ENCODE measurements at regions not wholly inside any gene's neighbourhood (a gene's known extent, or its start where the extent isn't known, plus 50 kb on each side); places are given as distances from the start of the nearest gene placed in this dataset.

- no peak for DNase-seq
These were observed 1378.0 kb downstream of the BRD1 start for GRCh38 chr22:48449466-48450187.

DNA sequence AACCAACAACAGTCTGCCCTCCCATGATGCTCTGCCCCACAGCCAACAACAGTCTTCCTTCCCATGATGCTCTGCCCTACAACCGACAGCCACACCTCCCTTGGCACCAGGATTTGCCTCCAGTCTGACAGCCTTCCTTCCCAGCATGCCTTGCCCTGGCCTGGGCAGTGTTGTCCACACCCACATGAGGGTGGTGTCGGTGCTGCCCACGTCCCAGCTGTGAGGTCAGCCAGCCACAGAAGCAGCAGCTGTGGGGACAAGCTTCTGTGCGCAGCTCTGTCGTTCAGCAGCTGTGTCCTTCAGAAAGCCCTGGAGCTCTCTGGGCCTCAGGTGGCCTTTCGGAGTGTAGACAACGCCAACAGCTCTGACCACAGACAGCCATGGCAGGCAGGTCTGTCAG lies 1378.9 kb downstream of the BRD1 start:
- DNase-seq: no peak

- no peak for DNase-seq
These were observed 1382.4 kb downstream of the BRD1 start for GRCh38 chr22:48445113-48445827.

DNA sequence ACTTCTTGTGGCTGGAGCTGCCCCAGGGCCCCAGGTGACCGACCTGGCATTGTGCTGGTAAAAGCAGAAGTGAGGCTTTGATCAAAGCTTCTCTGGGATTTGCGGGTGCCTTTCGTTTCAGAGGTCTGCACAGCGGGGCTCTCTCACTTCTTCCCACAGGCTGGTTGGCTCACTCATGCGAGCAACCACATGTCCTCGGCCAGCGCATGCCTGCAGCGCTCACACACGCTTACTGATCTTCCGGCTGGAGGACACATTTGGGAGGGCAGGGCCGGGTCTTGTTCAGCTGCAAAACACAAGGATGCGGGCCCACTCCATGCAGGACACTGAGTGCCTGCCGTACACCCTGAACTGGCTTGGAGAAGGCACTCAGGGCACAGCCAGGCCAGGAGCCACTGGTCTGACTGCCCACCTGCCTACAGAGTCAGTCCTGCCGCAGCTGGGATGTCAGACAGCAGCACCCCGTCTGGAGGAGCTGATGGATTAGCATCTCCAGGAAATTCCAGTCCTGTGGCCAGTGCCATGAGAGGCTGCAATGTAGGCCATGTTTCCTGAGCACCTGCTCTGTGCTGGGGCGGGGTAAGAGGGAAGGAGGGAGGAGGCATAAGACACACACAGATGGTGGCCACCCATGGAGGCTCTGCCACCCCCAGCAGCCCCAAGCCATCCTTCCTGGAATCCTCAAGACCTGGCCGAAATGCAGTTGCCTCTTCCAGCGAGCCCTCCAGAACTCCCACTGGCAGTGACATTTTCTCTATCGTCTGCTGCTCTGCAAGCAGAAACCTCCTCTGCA lies 1383.2 kb downstream of the BRD1 start:
- DNase-seq: no peak

- DNase-seq: no peak
These were observed 1384.0 kb downstream of the BRD1 start for GRCh38 chr22:48443680-48444079.

GRCh38 chr22:48442663-48443062 lies 1385.0 kb downstream of the BRD1 start:
- DNase-seq: no peak

DNA sequence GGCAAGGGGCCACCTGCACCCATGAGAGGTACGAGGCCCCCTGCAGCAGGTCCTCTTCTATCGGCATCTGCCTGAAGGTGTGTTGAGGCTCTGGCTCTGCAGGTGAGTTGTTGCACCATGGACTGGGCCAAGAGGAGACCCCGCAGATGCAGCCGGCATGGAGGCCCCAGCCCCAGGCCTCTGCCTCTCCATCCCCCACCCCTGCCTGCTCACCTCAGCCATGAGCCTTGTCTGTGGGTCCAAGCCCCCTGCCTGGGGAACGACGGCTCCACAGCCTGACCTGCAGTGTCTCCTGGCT lies 1386.2 kb downstream of the BRD1 start:
- DNase-seq: no peak

- no peak for DNase-seq
These were observed 1386.8 kb downstream of the BRD1 start for GRCh38 chr22:48440673-48441552.

DNA sequence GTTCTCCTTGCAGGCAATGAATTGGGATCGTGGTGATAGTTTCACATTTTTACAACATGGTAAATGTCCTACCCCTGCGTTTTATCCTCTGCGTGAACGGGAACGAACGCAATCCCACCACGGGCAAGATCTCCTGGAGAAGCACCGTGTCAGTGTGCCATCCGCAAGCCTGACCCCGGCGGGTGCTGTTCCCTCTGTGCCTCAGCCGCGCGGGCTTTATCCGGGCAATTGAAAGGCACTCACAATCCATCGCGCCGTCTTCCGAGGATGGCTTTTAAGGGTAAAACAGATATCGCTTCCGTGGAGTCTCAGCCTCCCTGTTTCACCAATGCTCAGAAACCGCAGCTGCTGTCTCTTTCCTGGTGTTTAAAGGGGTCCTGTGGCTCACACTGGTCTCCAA lies 1387.5 kb downstream of the BRD1 start:
- DNase-seq: no peak

DNA sequence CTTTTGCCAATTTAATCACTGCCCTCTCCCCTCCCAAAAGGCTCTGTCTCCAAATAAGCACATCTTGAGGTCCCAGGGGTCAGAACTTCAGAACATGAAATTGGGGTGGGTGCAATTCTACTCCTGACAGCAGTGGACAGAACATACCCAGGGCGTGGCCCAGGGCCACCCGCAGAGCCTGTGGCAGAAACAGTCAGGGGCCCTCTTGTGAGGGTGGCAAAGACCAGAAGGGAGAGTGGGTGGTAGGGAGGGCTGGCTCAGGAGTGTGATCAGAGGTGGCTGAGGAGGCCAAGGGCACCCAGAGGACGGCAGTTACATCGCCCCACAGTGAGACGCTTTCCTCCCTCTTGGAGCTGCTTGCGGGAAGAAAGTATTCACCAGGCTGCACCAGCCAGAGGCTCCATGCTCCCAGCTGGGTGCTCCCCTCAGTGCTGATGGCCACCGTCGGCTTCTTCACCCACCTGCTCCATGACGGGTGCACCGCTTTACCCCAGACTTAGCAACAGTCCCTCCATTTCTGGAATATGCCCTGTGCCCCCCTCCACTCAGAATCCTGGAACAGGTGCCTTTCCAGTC lies 1388.0 kb downstream of the BRD1 start:
- DNase-seq: no peak

GRCh38 chr22:48438800-48439559 lies 1388.7 kb downstream of the BRD1 start:
- no peak for DNase-seq

DNA sequence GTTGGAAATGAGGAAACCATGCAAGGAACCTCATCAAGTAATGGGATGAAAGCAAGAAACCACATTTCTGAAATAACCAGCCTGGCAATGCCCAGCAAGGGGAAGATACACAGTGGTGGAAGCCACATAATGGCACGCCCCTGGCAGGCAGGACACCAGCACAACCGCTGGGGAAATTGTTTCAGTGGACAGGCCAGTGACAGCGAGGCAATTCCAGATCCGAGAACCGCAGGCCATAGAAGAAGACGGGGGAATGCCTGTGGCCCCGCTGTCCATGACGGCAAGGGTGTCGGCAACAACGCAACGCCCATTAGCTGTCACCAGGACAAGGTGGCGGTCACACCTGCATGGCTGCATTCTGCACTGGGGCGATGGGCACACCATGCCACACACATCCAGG lies 1389.6 kb downstream of the BRD1 start:
- DNase-seq: no peak

DNA sequence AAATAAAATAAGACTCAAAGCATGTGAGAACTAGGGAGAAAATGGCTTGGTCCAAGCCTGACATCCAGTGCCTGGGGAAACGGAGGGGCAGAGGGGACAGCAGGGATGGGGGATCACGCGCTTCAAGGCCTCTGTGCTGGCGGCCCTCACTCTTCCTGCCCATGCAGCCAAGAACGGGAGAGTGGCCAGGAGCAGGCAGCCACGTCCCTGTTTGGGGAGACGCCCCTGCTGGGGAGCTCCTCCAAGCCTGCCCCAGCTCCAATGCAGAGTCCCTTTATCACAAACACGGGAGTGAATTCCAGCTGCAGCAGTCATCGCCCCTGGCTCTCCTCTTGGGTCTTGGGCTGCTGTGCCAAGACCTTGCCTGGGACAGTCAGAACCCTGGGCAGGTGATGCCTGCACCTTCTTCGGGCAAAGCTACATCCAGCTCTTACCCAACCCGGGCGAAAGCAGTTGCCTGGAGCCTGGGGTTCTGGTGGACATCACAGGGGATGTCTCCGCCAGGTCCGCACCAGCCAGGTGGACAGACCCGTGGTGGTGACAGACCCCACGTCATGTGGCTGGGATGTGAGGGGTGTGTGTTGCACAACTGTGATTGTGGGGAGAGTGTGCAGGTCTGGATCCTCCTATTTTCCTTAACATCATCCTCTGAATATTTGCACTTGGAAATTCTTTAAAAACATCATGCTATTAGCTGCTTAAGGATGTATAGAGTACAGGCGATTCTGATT lies 1391.3 kb downstream of the BRD1 start:
- no peak for DNase-seq

DNA sequence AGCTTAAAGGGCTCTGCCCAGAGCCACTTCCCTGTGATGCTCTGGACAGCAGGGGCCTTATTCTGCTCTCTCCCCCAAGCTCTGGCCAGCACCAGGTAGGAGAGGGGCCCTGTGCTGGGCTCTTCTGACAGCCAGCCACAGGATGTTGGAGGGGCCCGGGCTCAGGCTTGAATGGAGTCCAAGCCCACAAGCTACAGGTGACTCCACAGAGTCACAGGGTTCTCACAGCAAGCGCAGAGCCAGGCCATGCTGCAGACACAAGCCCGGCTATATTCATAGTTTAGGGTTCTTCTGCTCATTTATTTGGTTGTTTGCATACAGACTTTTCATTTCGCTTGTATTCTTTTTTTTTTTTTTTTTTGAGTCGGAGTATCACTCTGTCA lies 1392.8 kb downstream of the BRD1 start:
- DNase-seq: no peak

DNA sequence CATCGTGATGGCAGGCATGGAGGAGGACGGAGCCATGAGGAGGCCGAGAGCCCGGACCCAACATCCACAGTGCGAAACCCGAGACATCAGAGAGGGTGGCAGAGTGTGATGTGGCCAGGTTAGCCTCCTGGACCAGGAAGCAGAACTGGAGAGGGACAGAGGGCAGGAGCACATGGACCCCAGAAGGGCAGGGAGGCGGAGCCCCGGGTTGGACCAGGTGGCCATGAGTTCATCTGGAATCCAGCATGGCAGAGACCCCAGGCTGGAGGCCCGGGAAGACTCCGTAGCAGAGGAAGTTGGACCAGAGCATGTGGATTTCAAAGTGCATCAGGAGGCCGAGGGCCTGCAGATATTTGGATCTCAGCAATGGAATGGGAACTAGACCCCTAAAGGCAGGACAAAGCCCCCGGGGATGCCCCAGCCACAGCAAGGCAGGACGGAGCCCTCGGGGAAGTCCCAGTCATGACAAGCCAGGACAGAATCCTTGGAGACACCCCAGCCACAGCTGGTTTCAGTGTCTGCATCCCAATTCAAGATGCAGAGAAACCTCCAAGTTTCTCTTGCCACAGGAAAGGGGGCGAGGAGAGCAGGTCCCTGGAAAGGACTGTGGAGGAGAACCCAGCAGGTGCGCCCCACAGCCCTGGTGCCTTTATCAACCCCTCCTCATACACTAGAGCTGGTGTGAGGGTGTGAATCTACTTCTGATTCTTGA lies 1393.4 kb downstream of the BRD1 start:
- DNase-seq: no peak

GRCh38 chr22:48433647-48434046 lies 1394.0 kb downstream of the BRD1 start:
- DNase-seq: no peak

- DNase-seq: no peak
These were observed 1394.7 kb downstream of the BRD1 start for GRCh38 chr22:48432781-48433518.

DNA sequence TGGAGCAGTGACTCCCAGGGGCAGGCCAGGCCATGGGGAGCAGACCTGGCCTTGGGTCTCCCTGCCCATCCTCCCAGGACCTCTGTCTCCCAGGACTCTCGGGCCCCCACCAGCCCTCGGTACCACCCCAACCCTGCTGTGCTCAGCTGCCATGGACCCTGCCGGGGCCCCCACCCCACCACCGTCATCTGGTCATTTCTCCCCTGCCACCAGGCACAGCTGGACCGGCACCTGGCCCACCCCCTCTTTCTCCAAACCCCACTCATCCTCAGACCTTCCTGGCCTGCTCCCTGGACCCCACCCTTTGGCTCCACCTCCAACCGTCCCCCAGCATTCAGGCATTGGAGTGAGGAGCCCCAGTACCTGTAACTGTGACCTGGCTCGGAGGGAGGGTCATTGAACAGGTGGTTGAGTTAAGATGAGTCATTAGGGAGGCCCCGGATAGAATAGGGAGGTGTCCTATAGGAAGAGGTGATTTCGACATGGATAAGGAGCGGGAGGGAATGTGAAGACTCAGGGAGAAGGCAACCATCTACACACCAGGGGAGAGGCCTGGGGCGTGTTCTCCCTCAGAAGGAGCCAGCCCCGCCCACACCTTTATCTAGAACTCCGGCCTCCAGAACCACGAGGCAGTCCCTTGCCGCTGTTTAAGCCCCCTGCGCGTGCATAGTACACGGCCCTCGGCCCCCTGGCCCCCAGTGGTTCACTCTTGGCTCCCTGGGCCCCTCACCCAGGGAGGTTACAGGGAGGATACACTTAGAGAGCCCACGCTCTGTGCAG lies 1395.9 kb downstream of the BRD1 start:
- DNase-seq: no peak

GRCh38 chr22:48431014-48431413 lies 1396.7 kb downstream of the BRD1 start:
- no peak for DNase-seq

Data from NCI-H2107 (cell line).